ENCODE measurements at regions not wholly inside any gene's neighbourhood (a gene's known extent, or its start where the extent isn't known, plus 50 kb on each side); places are given as distances from the start of the nearest gene placed in this dataset.
A peak's percentile ranks its signal among the peaks of the same experiment; 100 is the strongest.
"Not testable (repeated sequence)": the region's sequence is repeated elsewhere in the genome, so short reads cannot be mapped to it uniquely, and the experiment has no call there.

GRCh38 chr5:57738301-57738700 is 255.7 kb upstream of the ACTBL2 start:
- DNase-seq (ENCODE audit: low read depth, low spot score), result no peak
- no peak overlapping the region for H3K9ac ChIP-seq (ENCODE audit: control insufficient read depth, extremely low read depth, insufficient read depth, low read length)
- no peaks in the 10 kb centered on the region for H3K9me3 ChIP-seq (ENCODE audit: control insufficient read depth, low read depth, low read length)
- FAIRE-seq, result no peak
- H3K79me2 ChIP-seq (ENCODE audit: control insufficient read depth, insufficient read depth, low read length), result no peaks in the 10 kb centered on the region
- no peaks in the 10 kb centered on the region for H3K27me3 ChIP-seq (ENCODE audit: control insufficient read depth, extremely low read depth, insufficient read depth, low read length)
- H3K4me3 ChIP-seq (ENCODE audit: control insufficient read depth in 2 of 3, extremely low read depth in 1 of 3, insufficient read depth in 2 of 3, low read depth in 1 of 3, low read length in 3 of 3), result no peak overlapping the region
- H2AFZ ChIP-seq (ENCODE audit: control insufficient read depth, low read length), result no peak overlapping the region
- dilution Hi-C loops (cut with MboI; ENCODE audit: extremely low pct_ligation_motif_present, low sequenced_read_pairs), result no loop called here
- no peak for TF ChIP-seq EZH2 (IDR thresholded peaks at IDR 0.05; ENCODE audit: low read length)
- TF ChIP-seq CTCF (optimal IDR thresholded peaks at IDR 0.05 in 1 of 3, IDR thresholded peaks at IDR 0.05 in 1 of 3, conservative IDR thresholded peaks at IDR 0.05 in 1 of 3; ENCODE audit: extremely low read depth in 1 of 3, insufficient read depth in 2 of 3, low read length in 3 of 3), result no peak
- H3K4me2 ChIP-seq (ENCODE audit: control insufficient read depth, extremely low read depth, insufficient read depth, low read depth, low read length), result no peak overlapping the region
- no peaks in the 10 kb centered on the region for H4K20me1 ChIP-seq (ENCODE audit: control insufficient read depth, extremely low read depth, insufficient read depth, low read length)
- H3K4me1 ChIP-seq (ENCODE audit: control insufficient read depth, extremely low read depth, insufficient read depth, low read length), result peaks cover 27% of the 10 kb centered on the region
- no peaks in the 10 kb centered on the region for H3K36me3 ChIP-seq (ENCODE audit: control insufficient read depth in 2 of 2, extremely low read depth in 1 of 2, insufficient read depth in 2 of 2, low read length in 2 of 2)
- H3K9me1 ChIP-seq (ENCODE audit: control insufficient read depth, extremely low read depth, insufficient read depth, low read length), result no peaks in the 10 kb centered on the region
- no peak overlapping the region for H3K27ac ChIP-seq (ENCODE audit: control insufficient read depth, insufficient read depth, low read length)

GRCh38 chr5:57736716-57737115 is 254.1 kb upstream of the ACTBL2 start:
- H3K9ac ChIP-seq (ENCODE audit: control insufficient read depth, extremely low read depth, insufficient read depth, low read length), result no peak overlapping the region

GRCh38 chr5:57735279-57736153 is 252.9 kb upstream of the ACTBL2 start:
- dilution Hi-C loops (cut with MboI; ENCODE audit: extremely low pct_ligation_motif_present, low sequenced_read_pairs), result not testable (repeated sequence)
- H2AFZ ChIP-seq (ENCODE audit: control insufficient read depth, low read length), result peak overlapping the region; percentile 88

More at GRCh38 chr5:57736716-57737115, 254.1 kb upstream of the ACTBL2 start:
- TF ChIP-seq EZH2 (IDR thresholded peaks at IDR 0.05; ENCODE audit: low read length) (no peak), CTCF (optimal IDR thresholded peaks at IDR 0.05 in 1 of 3, IDR thresholded peaks at IDR 0.05 in 1 of 3, conservative IDR thresholded peaks at IDR 0.05 in 1 of 3; ENCODE audit: extremely low read depth in 1 of 3, insufficient read depth in 2 of 3, low read length in 3 of 3) (no peak)
- no peaks in the 10 kb centered on the region for H4K20me1 ChIP-seq (ENCODE audit: control insufficient read depth, extremely low read depth, insufficient read depth, low read length)
- no peaks in the 10 kb centered on the region for H3K79me2 ChIP-seq (ENCODE audit: control insufficient read depth, insufficient read depth, low read length)
- DNase-seq (ENCODE audit: low read depth, low spot score), result no peak
- no peaks in the 10 kb centered on the region for H3K9me3 ChIP-seq (ENCODE audit: control insufficient read depth, low read depth, low read length)
- H3K4me2 ChIP-seq (ENCODE audit: control insufficient read depth, extremely low read depth, insufficient read depth, low read depth, low read length), result no peak overlapping the region
- no peak overlapping the region for H3K4me3 ChIP-seq (ENCODE audit: control insufficient read depth in 2 of 3, extremely low read depth in 1 of 3, insufficient read depth in 2 of 3, low read depth in 1 of 3, low read length in 3 of 3)
- H3K4me1 ChIP-seq (ENCODE audit: control insufficient read depth, extremely low read depth, insufficient read depth, low read length), result peaks cover 26% of the 10 kb centered on the region
- peak; percentile 17 for FAIRE-seq
- no peaks in the 10 kb centered on the region for H3K27me3 ChIP-seq (ENCODE audit: control insufficient read depth, extremely low read depth, insufficient read depth, low read length)
- no peak overlapping the region for H3K27ac ChIP-seq (ENCODE audit: control insufficient read depth, insufficient read depth, low read length)
- H3K9me1 ChIP-seq (ENCODE audit: control insufficient read depth, extremely low read depth, insufficient read depth, low read length), result no peaks in the 10 kb centered on the region
- H3K36me3 ChIP-seq (ENCODE audit: control insufficient read depth in 2 of 2, extremely low read depth in 1 of 2, insufficient read depth in 2 of 2, low read length in 2 of 2), result no peaks in the 10 kb centered on the region
- dilution Hi-C loops (cut with MboI; ENCODE audit: extremely low pct_ligation_motif_present, low sequenced_read_pairs), result no loop called here
- H2AFZ ChIP-seq (ENCODE audit: control insufficient read depth, low read length), result no peak overlapping the region

More at GRCh38 chr5:57735279-57736153, 252.9 kb upstream of the ACTBL2 start:
- Histone ChIP-seq H3K4me1 (ENCODE audit: control insufficient read depth, extremely low read depth, insufficient read depth, low read length) (peaks cover 20% of the 10 kb centered on the region), H3K27ac (ENCODE audit: control insufficient read depth, insufficient read depth, low read length) (peak overlapping the region; percentile 57), H3K4me2 (ENCODE audit: control insufficient read depth, extremely low read depth, insufficient read depth, low read depth, low read length) (peak overlapping the region; percentile 25)
- not testable (repeated sequence) for H3K79me2 ChIP-seq (ENCODE audit: control insufficient read depth, insufficient read depth, low read length); H3K9me3 ChIP-seq (ENCODE audit: control insufficient read depth, low read depth, low read length); H3K9ac ChIP-seq (ENCODE audit: control insufficient read depth, extremely low read depth, insufficient read depth, low read length); H4K20me1 ChIP-seq (ENCODE audit: control insufficient read depth, extremely low read depth, insufficient read depth, low read length); H3K4me3 ChIP-seq (ENCODE audit: control insufficient read depth in 2 of 3, extremely low read depth in 1 of 3, insufficient read depth in 2 of 3, low read depth in 1 of 3, low read length in 3 of 3); H3K9me1 ChIP-seq (ENCODE audit: control insufficient read depth, extremely low read depth, insufficient read depth, low read length); H3K36me3 ChIP-seq (ENCODE audit: control insufficient read depth in 2 of 2, extremely low read depth in 1 of 2, insufficient read depth in 2 of 2, low read length in 2 of 2); H3K27me3 ChIP-seq (ENCODE audit: control insufficient read depth, extremely low read depth, insufficient read depth, low read length)
- DNase-seq (ENCODE audit: low read depth, low spot score), result peak; percentile 19
- FAIRE-seq, result peak; percentile 97
